ENCODE measurements at regions not wholly inside any gene's neighbourhood (a gene's known extent, or its start where the extent isn't known, plus 50 kb on each side); places are given as distances from the start of the nearest gene placed in this dataset.

DNA sequence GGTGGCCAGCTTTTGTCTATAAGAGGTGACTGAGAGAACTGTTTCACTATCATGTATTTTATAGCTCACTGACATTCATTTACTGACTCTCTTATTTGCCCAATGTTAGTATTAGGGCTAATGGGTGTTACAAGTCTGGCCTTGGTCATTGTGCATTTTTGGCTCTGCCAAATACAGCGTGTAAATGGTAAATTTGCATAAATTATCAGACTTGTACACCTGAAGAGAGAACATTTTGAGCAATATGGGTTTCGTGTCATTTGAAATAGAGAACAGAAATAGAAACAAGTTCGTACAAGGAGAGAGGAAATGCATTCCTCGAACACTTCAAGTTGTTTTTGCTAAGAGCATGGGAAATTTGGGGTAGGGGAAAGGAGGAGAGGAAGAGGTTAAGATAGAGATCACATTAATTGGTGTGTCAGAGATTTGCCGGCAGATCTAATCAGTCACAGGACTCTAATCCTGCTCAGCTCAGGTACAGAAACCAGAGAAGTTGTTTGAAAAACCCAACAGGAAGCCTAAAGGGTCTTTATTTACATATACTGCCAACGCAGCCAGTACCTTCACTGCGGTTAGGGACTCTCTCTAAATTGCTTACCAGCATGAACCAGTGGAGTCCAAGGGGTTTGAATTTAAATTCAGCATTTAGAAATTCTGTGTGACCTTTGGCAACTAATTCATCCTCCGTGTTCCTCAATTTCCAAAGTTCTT is 261.5 kb downstream of the GPATCH2 start:
- H3K4me1 ChIP-seq = no peaks in the 10 kb centered on the region
- H3K4me3 ChIP-seq = no peak overlapping the region
- ATAC-seq (no peak), FAIRE-seq (no peak), DNase-seq (no peak)
- no peaks in the 10 kb centered on the region for H3K9me3 ChIP-seq
- H3K27me3 ChIP-seq = no peaks in the 10 kb centered on the region
- no peaks in the 10 kb centered on the region for H3K36me3 ChIP-seq
- intact Hi-C loops (cut with DNase I) = no loop called here
- H3K27ac ChIP-seq = no peak overlapping the region
- TF ChIP-seq, protein P1, sequence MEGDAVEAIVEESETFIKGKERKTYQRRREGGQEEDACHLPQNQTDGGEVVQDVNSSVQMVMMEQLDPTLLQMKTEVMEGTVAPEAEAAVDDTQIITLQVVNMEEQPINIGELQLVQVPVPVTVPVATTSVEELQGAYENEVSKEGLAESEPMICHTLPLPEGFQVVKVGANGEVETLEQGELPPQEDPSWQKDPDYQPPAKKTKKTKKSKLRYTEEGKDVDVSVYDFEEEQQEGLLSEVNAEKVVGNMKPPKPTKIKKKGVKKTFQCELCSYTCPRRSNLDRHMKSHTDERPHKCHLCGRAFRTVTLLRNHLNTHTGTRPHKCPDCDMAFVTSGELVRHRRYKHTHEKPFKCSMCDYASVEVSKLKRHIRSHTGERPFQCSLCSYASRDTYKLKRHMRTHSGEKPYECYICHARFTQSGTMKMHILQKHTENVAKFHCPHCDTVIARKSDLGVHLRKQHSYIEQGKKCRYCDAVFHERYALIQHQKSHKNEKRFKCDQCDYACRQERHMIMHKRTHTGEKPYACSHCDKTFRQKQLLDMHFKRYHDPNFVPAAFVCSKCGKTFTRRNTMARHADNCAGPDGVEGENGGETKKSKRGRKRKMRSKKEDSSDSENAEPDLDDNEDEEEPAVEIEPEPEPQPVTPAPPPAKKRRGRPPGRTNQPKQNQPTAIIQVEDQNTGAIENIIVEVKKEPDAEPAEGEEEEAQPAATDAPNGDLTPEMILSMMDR (IDR thresholded peaks at IDR 0.05) = no peak
- WGBS, 2 donors = 48 to 50% methylated on average over 8 of the region's 8 CpGs

DNA sequence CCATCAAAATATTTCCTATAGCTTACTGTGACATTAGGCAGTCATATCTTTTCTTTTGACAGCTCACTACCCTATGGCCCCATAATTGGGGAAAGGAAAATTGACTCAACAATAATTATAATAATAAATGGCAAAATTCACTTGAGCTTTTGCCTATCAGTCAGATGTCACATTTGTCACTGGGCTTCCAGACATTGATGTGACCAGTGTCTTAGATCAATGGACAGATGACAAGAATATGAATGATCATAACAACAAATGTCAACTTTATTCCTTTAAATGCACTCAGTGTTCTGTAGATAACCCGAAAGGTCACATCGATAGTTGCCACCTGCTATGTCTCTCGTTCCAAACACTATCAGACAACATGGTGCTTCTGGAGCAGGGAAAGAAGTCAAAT is 266.7 kb downstream of the GPATCH2 start:
- 32 to 36% methylated on average over 3 of the region's 3 CpGs for WGBS, 2 donors
- TF ChIP-seq, protein P1 (IDR thresholded peaks at IDR 0.05) = no peak
- no peak overlapping the region for H3K4me3 ChIP-seq
- intact Hi-C loops (cut with DNase I) = no loop called here
- H3K27me3 ChIP-seq = no peaks in the 10 kb centered on the region
- no peaks in the 10 kb centered on the region for H3K9me3 ChIP-seq
- ATAC-seq = no peak
- no peak for FAIRE-seq
- H3K36me3 ChIP-seq = no peaks in the 10 kb centered on the region
- DNase-seq = no peak
- no peaks in the 10 kb centered on the region for H3K4me1 ChIP-seq
- no peak overlapping the region for H3K27ac ChIP-seq

DNA sequence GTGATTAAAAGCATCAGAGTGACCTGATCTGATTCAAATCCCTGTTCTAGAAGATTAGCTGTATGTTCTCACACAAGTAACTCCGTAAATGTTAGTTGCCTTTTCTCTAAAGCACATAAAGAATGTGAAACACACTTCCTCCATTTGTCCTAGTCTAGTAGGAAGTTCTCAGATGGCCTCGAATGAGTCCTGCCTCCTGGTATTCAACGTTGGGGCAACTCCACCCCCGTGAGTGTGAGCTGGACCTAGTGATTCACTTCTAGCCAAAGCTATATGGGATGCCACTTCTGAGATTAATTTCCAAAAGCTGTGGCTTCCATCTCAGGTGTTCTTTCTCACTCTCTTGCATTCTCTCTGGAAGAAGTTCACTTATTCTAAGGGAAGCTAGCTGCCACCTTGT is 267.6 kb downstream of the GPATCH2 start:
- intact Hi-C loops (cut with DNase I) = no loop called here
- no peak overlapping the region for H3K27ac ChIP-seq
- no peaks in the 10 kb centered on the region for H3K36me3 ChIP-seq
- ATAC-seq (no peak), FAIRE-seq (no peak), DNase-seq (no peak)
- no peaks in the 10 kb centered on the region for H3K9me3 ChIP-seq
- WGBS, 2 donors = 47 to 55% methylated on average over 4 of the region's 4 CpGs
- H3K27me3 ChIP-seq = no peaks in the 10 kb centered on the region
- H3K4me3 ChIP-seq = no peak overlapping the region
- H3K4me1 ChIP-seq = no peaks in the 10 kb centered on the region
- TF ChIP-seq, protein P1 (IDR thresholded peaks at IDR 0.05) = no peak

DNA sequence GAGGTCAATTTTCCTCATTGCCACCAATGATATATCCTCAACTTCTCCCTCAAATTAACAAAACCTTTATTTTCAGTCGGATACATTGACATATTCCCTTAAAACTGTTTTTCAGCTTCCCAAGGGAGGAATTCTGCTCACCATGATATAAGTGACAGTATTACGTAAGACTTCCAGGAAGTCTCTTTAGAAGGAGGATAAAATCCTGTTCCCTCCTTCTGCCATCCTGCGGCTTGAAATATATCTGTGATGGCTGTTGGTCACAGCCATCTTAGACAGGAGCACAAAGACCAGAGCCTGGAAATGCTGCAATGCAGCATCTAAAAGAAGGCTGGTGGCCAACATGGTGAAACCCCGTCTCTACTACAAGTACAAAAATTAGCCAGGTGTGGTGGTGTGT is 270.4 kb downstream of the GPATCH2 start:
- ATAC-seq (no peak), DNase-seq (no peak), FAIRE-seq (no peak)
- H3K27me3 ChIP-seq = no peaks in the 10 kb centered on the region
- intact Hi-C loops (cut with DNase I) = no loop called here
- H3K27ac ChIP-seq = no peak overlapping the region
- no peaks in the 10 kb centered on the region for H3K4me1 ChIP-seq
- WGBS, 2 donors = 78 to 88% methylated on average over 4 of the region's 4 CpGs
- H3K36me3 ChIP-seq = no peaks in the 10 kb centered on the region
- H3K4me3 ChIP-seq = no peak overlapping the region
- TF ChIP-seq, protein P1 (IDR thresholded peaks at IDR 0.05) = no peak
- H3K9me3 ChIP-seq = no peaks in the 10 kb centered on the region

DNA sequence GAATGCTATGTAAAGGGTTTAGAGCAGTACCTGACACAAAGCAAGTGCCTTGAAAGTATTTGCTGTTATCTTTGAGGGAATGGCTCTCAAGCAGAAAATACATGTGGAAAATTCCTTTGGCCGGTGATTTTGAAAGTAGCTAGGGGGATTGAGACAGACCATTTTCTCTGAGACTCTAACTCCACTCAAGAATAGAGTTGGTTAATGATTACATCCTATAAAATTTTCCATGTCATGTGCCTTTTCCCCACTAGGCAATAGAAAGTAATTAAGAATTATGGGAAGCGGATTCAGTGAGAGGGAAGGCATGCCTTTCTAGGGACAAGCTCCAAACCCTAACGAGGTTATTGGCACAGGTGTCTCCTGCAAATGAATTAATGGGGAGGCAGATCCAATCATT is 276.0 kb downstream of the GPATCH2 start:
- no peaks in the 10 kb centered on the region for H3K9me3 ChIP-seq
- no peak overlapping the region for H3K27ac ChIP-seq
- no peak for ATAC-seq
- DNase-seq = no peak
- intact Hi-C loops (cut with DNase I) = no loop called here
- no peaks in the 10 kb centered on the region for H3K27me3 ChIP-seq
- no peak for FAIRE-seq
- H3K4me1 ChIP-seq = no peaks in the 10 kb centered on the region
- H3K36me3 ChIP-seq = no peaks in the 10 kb centered on the region
- no peak overlapping the region for H3K4me3 ChIP-seq
- 54 to 62% methylated on average over 3 of the region's 3 CpGs for WGBS, 2 donors
- TF ChIP-seq, protein P1 (IDR thresholded peaks at IDR 0.05) = no peak

Measured in pancreas (tissue), 10 donors.